ENCODE measurements at regions not wholly inside any gene's neighbourhood (a gene's known extent, or its start where the extent isn't known, plus 50 kb on each side); places are given as distances from the start of the nearest gene placed in this dataset.
A peak's percentile ranks its signal among the peaks of the same experiment; 100 is the strongest.

GRCh38 chr6:74369556-74369993 is 673.6 kb downstream of the CD109 start:
- H3K4me3 ChIP-seq (ENCODE audit: control insufficient read depth, low read depth, low read length): no peak overlapping the region
- DNase-seq (ENCODE audit: low read depth): peak; percentile 95
- TF ChIP-seq CTCF (conservative IDR thresholded peaks at IDR 0.05; ENCODE audit: control insufficient read depth, insufficient read depth, low read depth, low read length): no peak

GRCh38 chr6:74368746-74369145 is 672.7 kb downstream of the CD109 start:
- DNase-seq (ENCODE audit: low read depth): peak; percentile 40
- no peak for TF ChIP-seq CTCF (conservative IDR thresholded peaks at IDR 0.05; ENCODE audit: control insufficient read depth, insufficient read depth, low read depth, low read length)
- H3K4me3 ChIP-seq (ENCODE audit: control insufficient read depth, low read depth, low read length): no peak overlapping the region

GRCh38 chr6:74366634-74367033 is 670.6 kb downstream of the CD109 start:
- TF ChIP-seq CTCF (conservative IDR thresholded peaks at IDR 0.05; ENCODE audit: control insufficient read depth, insufficient read depth, low read depth, low read length): no peak
- DNase-seq (ENCODE audit: low read depth): peak; percentile 66
- no peak overlapping the region for H3K4me3 ChIP-seq (ENCODE audit: control insufficient read depth, low read depth, low read length)

GRCh38 chr6:74362391-74362790 is 666.4 kb downstream of the CD109 start:
- no peak for TF ChIP-seq CTCF (conservative IDR thresholded peaks at IDR 0.05; ENCODE audit: control insufficient read depth, insufficient read depth, low read depth, low read length)
- no peak overlapping the region for H3K4me3 ChIP-seq (ENCODE audit: control insufficient read depth, low read depth, low read length)
- DNase-seq (ENCODE audit: low read depth): peak; percentile 47

- H3K4me3 ChIP-seq (ENCODE audit: control insufficient read depth, low read depth, low read length): no peak overlapping the region
- DNase-seq (ENCODE audit: low read depth): peak; percentile 69
- TF ChIP-seq CTCF (conservative IDR thresholded peaks at IDR 0.05; ENCODE audit: control insufficient read depth, insufficient read depth, low read depth, low read length): no peak
These were observed 661.3 kb downstream of the CD109 start for GRCh38 chr6:74357321-74357720.

- H3K4me3 ChIP-seq (ENCODE audit: control insufficient read depth, low read depth, low read length): no peak overlapping the region
- peak; percentile 42 for DNase-seq (ENCODE audit: low read depth)
- TF ChIP-seq CTCF (conservative IDR thresholded peaks at IDR 0.05; ENCODE audit: control insufficient read depth, insufficient read depth, low read depth, low read length): no peak
These were observed 660.4 kb downstream of the CD109 start for GRCh38 chr6:74356391-74356790.

GRCh38 chr6:74346936-74347535 is 651.0 kb downstream of the CD109 start:
- DNase-seq (ENCODE audit: low read depth): no peak
- no peak overlapping the region for H3K4me3 ChIP-seq (ENCODE audit: control insufficient read depth, low read depth, low read length)
- TF ChIP-seq CTCF (conservative IDR thresholded peaks at IDR 0.05; ENCODE audit: control insufficient read depth, insufficient read depth, low read depth, low read length): no peak

Measured in fibroblast of mammary gland (primary cell).